Adrenal gland (tissue), 9 donors: ENCODE measurements at regions not wholly inside any gene's neighbourhood (a gene's known extent, or its start where the extent isn't known, plus 50 kb on each side); places are given as distances from the start of the nearest gene placed in this dataset.

Experiments
- DNase-seq, 7 donors: peaks; one replicate each; pipeline ENCODE4 v3.0.0-alpha.2; 2019 to 2020
- H3K27ac ChIP-seq, 5 donors: fragments of 200-600 bp; sonication (generic) in 4 of 5; 1 replicate in 3 of 5; 2 replicates in 2 of 5; pipeline versions ENCODE4 v1.5.1 to v1.8.0; 2016 to 2020; ENCODE audit warnings: mild to moderate bottlenecking in 1 of 5
- H3K27me3 ChIP-seq: fragments of 200-600 bp; 2 replicates; pipeline ENCODE4 v1.8.0; 2021
- H3K36me3 ChIP-seq, 2 donors: fragments of 200-600 bp; replicated peaks in 1 of 2; 1 replicate in 1 of 2; 2 replicates in 1 of 2; pipeline versions ENCODE4 v1.5.1 to v1.8.0; 2018 to 2022
- H3K4me1 ChIP-seq, 2 donors: fragments of 200-600 bp; replicated peaks in 1 of 2; 1 replicate in 1 of 2; 2 replicates in 1 of 2; pipeline versions ENCODE4 v1.5.1 to v1.8.0; 2018 to 2021
- H3K4me3 ChIP-seq, 4 donors: fragments of 200-600 bp; sonication (generic) in 3 of 4; one replicate each; pipeline ENCODE4 v1.5.1; 2016 to 2018
- H3K9me3 ChIP-seq, 3 donors: fragments of 200-600 bp; sonication (generic) in 1 of 3; replicated peaks in 1 of 3; 1 replicate in 2 of 3; 2 replicates in 1 of 3; pipeline versions ENCODE4 v1.5.1 to v1.8.0; 2016 to 2021
- POLR2A ChIP-seq, 2 donors: fragments of 450-650 bp; IDR thresholded peaks; one replicate each; pipeline ENCODE4 v1.6.1; 2017; ENCODE audit warnings: antibody characterized with exemption in 2 of 2, mild to moderate bottlenecking in 2 of 2, moderate library complexity in 1 of 2
- WGBS, 4 donors: extraction: QIAGEN DNeasy Blood & Tissue Kit in 2 of 4; methylation state at CpG; one replicate each; pipeline versions ENCODE4 v1.1.5 to v1.1.7; 2013 to 2017; 5-methylcytosine and 5-hydroxymethylcytosine counted together
- intact Hi-C, 2 donors: fragments of 100-400 bp; cut with DNase I; formaldehyde crosslinking; loops; one replicate each; pipeline versions ENCODE4 v1.14.1 to v1.15.0; 2022 to 2023
- TF ChIP-seq, protein P1 (sequence below), 6 experiments: fragments of 450-650 bp in 4 of 6; fragments of 200-600 bp in 2 of 6; sonication (generic) in 1 of 6; IDR thresholded peaks; 1 replicate in 5 of 6; 2 replicates in 1 of 6; pipeline versions ENCODE4 v1.5.1 to v1.8.0; 2016 to 2021; ENCODE audit warnings: antibody characterized with exemption in 6 of 6, mild to moderate bottlenecking in 2 of 6, moderate library complexity in 1 of 6
- donor health status: healthy with polysubstance abuse.
- donor health status: Bipolar disorder and iron deficiency.
- donor health status: DM: yes; HTN: yes; CAD: no.
- donor health status: DM: no; HTN: no; CAD: no.
- donor health status: DM: no; HTN: no; CAD: no.

DNA sequence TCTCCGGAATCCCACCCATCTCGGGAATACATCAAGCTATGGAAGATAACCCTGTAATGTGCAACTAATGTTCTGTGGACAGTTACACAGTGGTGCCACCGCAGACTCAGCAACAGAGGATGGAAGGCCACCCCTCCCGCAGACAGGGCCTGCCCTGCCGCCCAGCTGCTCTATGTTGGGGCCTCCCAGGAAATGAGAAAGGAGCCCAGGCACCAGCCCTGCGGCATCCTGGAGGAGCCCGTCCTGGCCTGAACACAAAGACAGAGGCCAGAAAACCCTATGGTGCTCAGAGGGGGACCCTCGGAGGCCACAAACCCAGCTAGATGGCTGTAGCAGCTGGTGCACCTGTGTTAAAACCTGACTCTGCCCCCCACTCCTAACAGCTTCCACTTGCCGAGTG lies 216.1 kb upstream of the RPL38 start:
- no peak for DNase-seq
- no peaks in the 10 kb centered on the region for H3K9me3 ChIP-seq
- no peak for TF ChIP-seq POLR2A (IDR thresholded peaks at IDR 0.05)
- TF ChIP-seq, protein P1, sequence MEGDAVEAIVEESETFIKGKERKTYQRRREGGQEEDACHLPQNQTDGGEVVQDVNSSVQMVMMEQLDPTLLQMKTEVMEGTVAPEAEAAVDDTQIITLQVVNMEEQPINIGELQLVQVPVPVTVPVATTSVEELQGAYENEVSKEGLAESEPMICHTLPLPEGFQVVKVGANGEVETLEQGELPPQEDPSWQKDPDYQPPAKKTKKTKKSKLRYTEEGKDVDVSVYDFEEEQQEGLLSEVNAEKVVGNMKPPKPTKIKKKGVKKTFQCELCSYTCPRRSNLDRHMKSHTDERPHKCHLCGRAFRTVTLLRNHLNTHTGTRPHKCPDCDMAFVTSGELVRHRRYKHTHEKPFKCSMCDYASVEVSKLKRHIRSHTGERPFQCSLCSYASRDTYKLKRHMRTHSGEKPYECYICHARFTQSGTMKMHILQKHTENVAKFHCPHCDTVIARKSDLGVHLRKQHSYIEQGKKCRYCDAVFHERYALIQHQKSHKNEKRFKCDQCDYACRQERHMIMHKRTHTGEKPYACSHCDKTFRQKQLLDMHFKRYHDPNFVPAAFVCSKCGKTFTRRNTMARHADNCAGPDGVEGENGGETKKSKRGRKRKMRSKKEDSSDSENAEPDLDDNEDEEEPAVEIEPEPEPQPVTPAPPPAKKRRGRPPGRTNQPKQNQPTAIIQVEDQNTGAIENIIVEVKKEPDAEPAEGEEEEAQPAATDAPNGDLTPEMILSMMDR (IDR thresholded peaks at IDR 0.05) = no peak
- H3K36me3 ChIP-seq = no peaks in the 10 kb centered on the region
- no peak overlapping the region for H3K4me3 ChIP-seq
- H3K4me1 ChIP-seq = no peaks in the 10 kb centered on the region
- peaks cover 4% of the 10 kb centered on the region for H3K27me3 ChIP-seq
- no peak overlapping the region for H3K27ac ChIP-seq
- intact Hi-C loops = loop anchor here in 1 of 2 donors (10.0 kb wide), 1 partner anchor 73 kb away; no protein-coding TSS in a partner anchor
- WGBS, 4 donors = 78 to 90% (median 85%) methylated on average over 4 to 9 of the region's 9 CpGs

DNA sequence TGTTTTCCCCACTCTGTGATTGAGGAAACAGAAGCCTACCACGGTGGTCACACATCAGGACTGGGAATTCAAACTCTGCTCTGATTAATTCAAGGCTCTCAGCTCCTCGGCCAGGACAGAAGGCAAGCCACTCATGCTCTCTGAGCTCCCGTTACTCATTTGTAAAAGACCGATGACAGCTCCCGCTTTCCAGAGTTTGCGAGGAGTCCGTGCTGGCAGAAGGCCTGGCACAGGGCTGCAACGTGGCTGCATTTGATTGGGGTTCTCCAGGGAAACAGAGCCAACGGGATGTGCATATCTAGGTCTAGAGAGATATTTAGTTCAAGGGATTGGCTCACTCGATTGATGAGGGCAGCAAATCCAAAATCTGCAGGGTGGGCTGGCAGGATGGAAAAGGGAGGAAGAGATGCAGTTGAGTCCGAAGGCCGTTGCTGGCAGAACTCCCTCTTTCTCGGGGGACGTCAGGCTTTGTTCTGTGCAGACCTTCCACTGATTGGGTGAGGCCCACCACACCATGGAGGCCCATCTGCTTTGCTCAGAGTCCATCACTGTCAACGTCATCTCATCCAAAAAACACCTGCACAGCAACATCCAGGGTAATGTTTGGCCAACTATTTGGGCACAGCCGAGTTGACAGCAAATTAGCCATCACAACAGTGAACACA lies 215.5 kb upstream of the RPL38 start:
- no peak overlapping the region for H3K4me3 ChIP-seq
- WGBS, 4 donors = 69 to 80% (median 77%) methylated on average over 14 to 16 of the region's 16 CpGs
- no peaks in the 10 kb centered on the region for H3K9me3 ChIP-seq
- no peak overlapping the region for H3K27ac ChIP-seq
- H3K4me1 ChIP-seq = no peaks in the 10 kb centered on the region
- intact Hi-C loops = loop anchor here in 1 of 2 donors (10.0 kb wide), 1 partner anchor 73 kb away; no protein-coding TSS in a partner anchor
- no peaks in the 10 kb centered on the region for H3K36me3 ChIP-seq
- H3K27me3 ChIP-seq = peaks cover 4% of the 10 kb centered on the region
- TF ChIP-seq, protein P1 (IDR thresholded peaks at IDR 0.05) = no peak
- no peak for TF ChIP-seq POLR2A (IDR thresholded peaks at IDR 0.05)
- no peak for DNase-seq

DNA sequence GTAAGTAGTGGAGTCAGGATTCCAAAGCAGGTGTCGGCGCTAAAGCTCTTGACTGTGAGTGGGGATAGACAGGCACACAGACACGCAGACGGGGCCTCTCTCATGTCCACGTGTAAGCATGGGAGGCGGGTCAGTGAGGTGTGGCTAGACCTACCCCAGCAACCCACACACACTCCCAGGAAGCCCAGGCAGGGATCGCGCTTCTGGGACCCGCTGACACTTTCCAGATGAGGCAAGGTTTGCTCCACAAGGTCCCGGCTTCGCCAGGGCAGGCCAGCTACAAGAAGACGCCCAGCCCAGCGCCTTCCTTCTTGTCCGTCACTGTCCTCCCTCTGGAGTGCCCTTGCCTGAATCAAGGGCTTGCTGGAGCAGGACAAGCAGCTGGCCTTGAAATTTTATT lies 213.8 kb upstream of the RPL38 start:
- no peak for DNase-seq
- Histone ChIP-seq H3K27me3 (peaks cover 4% of the 10 kb centered on the region), H3K4me1 (no peaks in the 10 kb centered on the region), H3K9me3 (no peaks in the 10 kb centered on the region), H3K4me3 (no peak overlapping the region), H3K36me3 (no peaks in the 10 kb centered on the region), H3K27ac (no peak overlapping the region)
- TF ChIP-seq, protein P1 (IDR thresholded peaks at IDR 0.05) = no peak
- no peak for TF ChIP-seq POLR2A (IDR thresholded peaks at IDR 0.05)
- WGBS, 4 donors = 57 to 64% (median 61%) methylated on average over 14 of the region's 14 CpGs
- intact Hi-C loops = loop anchor here in 1 of 2 donors (10.0 kb wide), 1 partner anchor 75 kb away; no protein-coding TSS in a partner anchor

DNA sequence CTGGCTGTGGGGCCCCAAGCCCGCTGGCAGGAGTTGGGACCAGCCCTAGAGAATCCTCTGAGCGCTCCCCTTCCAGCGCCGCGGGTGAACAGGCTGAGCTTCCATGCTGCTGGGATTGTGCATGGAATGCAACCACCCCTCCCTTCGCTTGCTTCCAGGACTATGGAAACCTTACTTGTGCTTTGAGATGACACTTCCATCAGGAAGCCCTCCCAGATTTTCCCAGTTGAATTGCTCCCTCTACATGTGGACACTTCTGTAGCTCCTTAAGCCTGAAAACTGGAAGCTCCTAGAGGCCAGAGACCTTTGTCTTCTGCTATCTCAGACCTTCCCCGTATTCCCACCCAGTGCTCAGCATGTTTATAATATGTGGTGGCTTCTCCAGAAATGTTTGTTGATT lies 213.2 kb upstream of the RPL38 start:
- no peaks in the 10 kb centered on the region for H3K9me3 ChIP-seq
- 82 to 90% (median 87%) methylated on average over 3 to 7 of the region's 7 CpGs for WGBS, 4 donors
- no peaks in the 10 kb centered on the region for H3K4me1 ChIP-seq
- DNase-seq = no peak
- H3K4me3 ChIP-seq = no peak overlapping the region
- TF ChIP-seq, protein P1 (IDR thresholded peaks at IDR 0.05) = no peak
- TF ChIP-seq POLR2A (IDR thresholded peaks at IDR 0.05) = no peak
- H3K36me3 ChIP-seq = no peaks in the 10 kb centered on the region
- H3K27me3 ChIP-seq = peaks cover 4% of the 10 kb centered on the region
- H3K27ac ChIP-seq = no peak overlapping the region
- intact Hi-C loops = no loop called here
